DMS53 treated with DMSO at 0.1 percent for 48 hours (cell line): ENCODE measurements at regions not wholly inside any gene's neighbourhood (a gene's known extent, or its start where the extent isn't known, plus 50 kb on each side); places are given as distances from the start of the nearest gene placed in this dataset.
"Not testable (repeated sequence)": the region's sequence is repeated elsewhere in the genome, so short reads cannot be mapped to it uniquely, and the experiment has no call there.

Experiments
- DNase-seq: peaks from one replicate; lab custom pipeline; 2025; ENCODE audit not compliant: unreplicated experiment; lab: John Stamatoyannopoulos, UW

GRCh38 chr4:126546197-126546596 lies 1086.6 kb upstream of the INTU start:
- DNase-seq: not testable (repeated sequence)

GRCh38 chr4:126547352-126547751 lies 1085.4 kb upstream of the INTU start:
- DNase-seq: no peak

- DNase-seq: no peak
Observed at GRCh38 chr4:126548890-126549289, 1083.9 kb upstream of the INTU start.

DNA sequence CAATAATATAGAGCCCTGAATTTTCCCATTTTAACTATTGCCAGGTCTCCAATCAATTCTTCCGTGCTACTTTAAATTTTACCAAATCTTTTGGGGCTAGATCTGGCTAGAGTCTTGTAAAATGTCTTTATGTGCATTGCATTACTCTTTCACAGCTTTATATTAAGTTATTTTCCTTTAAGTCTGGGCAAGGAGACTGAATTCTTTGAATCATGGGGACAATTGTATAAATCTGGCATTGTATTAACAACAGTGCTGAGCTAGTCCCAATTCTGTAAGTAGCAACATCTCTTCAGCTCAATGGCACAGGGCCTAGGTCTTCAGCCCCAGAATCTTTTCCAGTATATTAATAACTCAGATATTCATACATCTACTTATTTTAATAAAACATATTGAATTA lies 1080.4 kb upstream of the INTU start:
- DNase-seq: no peak

DNA sequence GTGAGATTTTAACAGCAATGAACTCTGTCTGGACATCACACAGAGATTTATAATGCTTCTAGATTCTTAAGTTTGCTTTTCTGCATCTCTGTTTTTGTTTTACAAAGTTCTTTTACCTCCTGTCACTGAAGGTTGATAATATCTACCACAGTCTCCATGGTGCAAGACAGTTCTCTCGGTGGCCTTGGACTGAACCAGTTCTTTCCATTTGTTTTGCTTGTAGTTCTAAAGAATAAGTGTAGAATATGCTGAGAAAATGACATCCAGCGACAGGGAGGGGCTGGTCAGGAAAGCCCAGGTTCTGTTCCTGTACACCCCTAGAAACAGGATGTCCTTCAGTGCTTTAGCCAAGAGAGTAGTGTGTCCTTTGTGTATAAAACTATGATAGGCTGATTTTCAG lies 1079.5 kb upstream of the INTU start:
- DNase-seq: no peak

DNA sequence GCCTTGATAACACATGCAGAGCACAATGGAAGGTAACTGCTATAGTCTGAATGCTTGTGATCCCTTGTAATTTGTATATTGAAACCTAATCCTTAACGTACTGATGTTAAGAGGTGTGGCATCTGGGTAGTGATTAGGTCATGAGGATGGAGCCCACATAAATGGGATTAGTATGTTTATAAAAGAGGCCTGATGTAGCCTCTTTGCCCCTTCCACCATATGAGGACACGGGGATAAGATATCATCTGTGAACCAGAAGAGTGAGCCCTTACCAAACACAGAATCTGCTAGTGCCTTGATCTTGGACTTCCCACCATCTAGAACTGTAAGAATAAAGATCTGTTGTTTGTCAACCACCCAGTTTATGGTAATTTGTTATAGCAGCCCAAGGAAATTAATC lies 1074.2 kb upstream of the INTU start:
- no peak for DNase-seq

GRCh38 chr4:126559961-126560360 lies 1072.8 kb upstream of the INTU start:
- DNase-seq: no peak

- no peak for DNase-seq
Observed at GRCh38 chr4:126560794-126561193, 1072.0 kb upstream of the INTU start.

DNA sequence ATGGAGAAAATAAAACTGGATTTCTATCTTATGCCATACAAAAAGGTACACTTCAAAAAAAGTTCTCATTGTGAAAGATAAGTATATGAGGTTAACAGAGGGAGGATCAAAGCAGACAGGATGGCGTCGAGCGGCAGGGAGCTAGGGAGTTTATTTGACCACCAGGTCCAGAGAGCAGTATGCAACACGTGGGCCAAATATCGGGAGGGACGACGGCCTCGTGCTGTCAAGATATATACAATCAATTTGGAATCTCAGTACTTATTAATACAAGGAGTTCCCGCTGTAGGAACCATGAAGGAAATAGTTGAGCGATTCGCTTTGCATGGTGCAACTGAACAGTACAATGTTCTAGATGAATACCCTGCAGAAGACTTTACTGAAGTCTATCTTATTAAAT lies 1069.4 kb upstream of the INTU start:
- no peak for DNase-seq

- DNase-seq: no peak
Observed at GRCh38 chr4:126564283-126564854, 1068.4 kb upstream of the INTU start.

DNA sequence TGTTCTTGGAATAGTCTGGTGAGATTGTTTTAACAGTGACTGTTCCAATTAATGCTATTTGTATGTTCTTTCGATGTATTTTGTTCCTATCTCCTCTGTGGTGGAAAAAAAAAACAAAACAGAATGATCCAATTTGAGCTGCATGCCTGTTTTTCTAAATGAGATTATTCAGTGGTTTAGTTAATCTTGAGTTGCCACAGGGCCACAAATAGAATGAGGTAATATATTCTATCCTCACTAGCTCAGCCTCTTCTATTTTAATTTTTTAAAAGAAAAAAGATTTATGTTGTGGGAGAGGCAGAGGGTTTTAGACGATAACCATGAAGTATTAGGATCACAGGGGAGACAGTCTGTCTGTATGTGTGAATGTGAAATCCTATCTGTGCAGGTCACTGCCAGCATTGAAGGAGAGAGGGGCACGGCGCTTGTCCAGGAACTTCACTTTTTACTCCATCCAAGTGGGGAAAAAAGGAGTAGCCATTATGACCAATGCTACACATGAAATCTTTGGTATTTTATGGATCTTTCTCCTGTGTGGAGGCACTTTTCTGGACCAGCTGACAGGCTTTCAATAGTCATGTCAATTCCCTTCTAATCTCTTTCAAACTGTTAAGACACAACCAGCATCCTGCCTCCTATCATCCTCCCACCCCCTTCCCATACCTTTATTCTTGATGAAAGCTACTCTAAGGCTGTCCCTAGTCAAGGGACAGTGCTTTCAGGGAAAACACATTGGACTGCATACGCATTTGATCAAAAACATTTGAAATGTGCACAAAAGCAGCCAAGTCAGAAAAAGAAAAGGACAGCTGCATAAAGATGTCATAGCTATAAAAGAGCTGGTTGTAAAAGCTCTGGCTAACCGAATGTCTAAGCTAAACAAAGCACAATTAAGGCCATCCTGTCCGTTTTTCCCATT lies 1063.8 kb upstream of the INTU start:
- DNase-seq: no peak

- DNase-seq: no peak
Observed at GRCh38 chr4:126572264-126572663, 1060.5 kb upstream of the INTU start.

GRCh38 chr4:126582737-126583136 lies 1050.0 kb upstream of the INTU start:
- DNase-seq: no peak

- peak; percentile 24 for DNase-seq
Observed at GRCh38 chr4:126583509-126583908, 1049.2 kb upstream of the INTU start.

DNA sequence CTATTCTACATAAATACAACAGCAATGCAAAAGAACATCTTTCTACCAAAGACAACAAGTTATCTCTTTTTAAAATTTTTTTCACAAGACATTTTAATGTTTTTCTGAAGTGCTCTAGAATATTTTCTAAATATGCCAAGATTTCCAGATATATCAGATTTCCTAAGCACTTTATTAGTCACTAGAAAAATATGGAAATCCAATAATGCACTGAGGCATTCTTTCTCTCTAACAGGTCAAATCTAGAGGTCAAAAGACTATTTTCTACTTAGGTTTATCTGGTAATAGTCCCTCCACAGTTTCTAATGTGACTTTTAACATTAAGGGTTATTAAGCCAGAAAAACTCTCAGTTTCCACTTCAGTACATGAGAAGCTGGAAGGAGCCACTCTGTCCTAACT lies 1041.2 kb upstream of the INTU start:
- DNase-seq: no peak

DNA sequence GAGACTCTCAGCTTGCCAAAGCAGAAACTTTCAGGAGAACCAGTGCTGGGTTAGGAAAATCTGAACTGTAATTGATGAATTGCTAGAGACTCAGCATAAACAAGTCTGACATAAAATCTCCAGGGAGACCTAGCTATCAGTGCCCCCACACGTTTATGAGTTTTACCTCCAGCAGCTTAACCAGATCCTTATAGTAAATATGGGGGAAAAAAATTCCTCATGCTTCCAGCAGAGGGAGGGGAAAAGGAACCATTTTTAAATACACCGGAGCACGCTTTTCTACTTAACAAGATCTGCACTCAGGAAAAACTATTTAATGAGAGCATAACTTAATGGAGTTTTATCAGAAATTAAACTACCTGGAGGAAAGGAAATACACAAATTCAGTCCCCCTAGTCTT lies 1040.7 kb upstream of the INTU start:
- no peak for DNase-seq

DNA sequence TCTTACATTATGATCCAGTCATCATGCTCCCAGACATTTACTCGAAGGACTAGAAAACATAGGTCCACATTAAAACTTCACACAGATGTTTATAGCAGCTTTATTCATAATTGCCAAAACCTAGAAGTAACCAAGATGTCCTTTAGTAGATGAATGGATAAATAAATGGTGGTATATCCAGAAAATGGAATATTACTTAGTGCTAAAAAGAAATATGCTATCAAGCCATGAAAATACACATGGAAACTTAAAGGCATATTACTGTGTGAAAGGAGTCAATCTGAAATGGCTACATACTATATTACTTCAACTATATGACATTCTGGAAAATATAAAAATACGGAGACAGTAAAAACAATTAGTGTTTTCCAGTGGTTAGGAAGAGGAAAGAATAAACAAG lies 1039.1 kb upstream of the INTU start:
- DNase-seq: no peak

GRCh38 chr4:126595643-126596042 lies 1037.1 kb upstream of the INTU start:
- no peak for DNase-seq

GRCh38 chr4:126599746-126600145 lies 1033.0 kb upstream of the INTU start:
- DNase-seq: no peak

DNA sequence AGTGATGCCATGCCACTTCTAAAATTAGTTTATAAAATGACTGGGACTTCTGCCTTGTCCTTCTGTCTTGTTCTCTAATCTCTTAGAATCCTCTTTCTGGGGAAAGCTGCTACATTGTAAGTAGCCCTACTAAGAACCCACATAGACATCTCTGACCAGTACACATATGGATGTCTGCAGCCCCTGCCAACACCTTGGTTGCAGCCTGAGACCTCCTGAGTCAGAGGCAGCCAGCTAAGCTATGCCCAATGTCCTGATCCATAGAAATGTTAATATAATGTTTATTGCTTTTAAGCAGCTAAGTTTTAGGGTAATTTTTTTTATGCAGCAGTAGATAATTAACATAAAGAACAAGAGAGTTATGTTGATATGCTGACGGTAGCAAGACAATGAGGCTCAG lies 1029.5 kb upstream of the INTU start:
- no peak for DNase-seq

DNA sequence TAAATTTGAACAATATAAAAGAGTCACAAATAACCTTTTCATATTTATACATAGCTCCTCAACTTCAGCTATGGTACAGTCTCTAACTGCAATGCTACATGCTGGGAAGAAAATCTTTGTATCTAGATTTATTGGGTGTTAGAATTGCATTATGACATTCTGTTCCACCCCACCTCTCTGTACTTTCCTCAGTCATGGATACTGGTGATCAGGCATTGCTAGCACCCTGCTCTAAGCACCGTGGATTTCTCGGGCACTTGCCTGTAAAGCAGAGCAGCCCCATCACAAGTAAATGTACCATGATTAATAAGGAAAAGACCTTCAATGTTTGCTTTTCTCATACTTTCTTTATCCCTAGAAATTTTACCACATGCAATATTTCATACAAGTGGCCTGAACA lies 1028.9 kb upstream of the INTU start:
- DNase-seq: no peak

DNA sequence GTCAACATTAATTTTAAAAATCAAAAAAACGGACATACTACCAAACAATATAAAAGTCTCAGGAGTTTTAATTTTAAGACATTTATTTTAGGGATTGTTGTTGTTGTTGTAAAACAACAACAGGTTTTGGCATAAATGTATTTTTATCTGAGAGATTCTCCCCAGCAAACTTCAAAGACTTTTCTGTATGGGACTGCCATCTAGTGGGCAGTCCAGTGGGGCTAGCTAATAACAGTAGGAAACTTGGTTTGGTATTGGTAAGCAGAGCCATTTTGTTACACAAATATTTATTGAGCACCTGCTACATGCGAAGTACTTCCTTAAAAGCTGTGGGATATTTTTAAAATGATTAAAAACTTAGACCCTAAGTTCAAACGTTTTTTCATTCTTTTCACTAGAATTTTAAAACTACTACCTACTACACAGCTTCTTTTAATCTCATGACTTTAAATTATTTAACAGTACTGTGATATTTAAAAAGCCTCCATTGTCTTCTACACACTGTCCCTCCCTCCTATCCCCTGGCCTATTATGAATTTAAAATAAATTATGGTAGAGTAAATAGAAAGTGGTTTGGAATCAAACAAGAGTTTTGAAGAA lies 1028.4 kb upstream of the INTU start:
- peak; percentile 10 for DNase-seq
